HCT116 (cell line): ENCODE measurements at regions not wholly inside any gene's neighbourhood (a gene's known extent, or its start where the extent isn't known, plus 50 kb on each side); places are given as distances from the start of the nearest gene placed in this dataset.

Experiments used
- ATAC-seq: fragments of 200-7000 bp; cut with Tn5 transposase; 2 replicates; pipeline ENCODE4 v1.9.1; 2020; ENCODE audit warnings: mild to moderate bottlenecking, moderate library complexity
- BruUV-seq: library from RNA; stranded (reverse); fragments of 400-500 nt; replicated peaks from 2 replicates; lab custom pipeline; 2021; lab: Mats Ljungman, UMichigan
- CTCF ChIA-PET: fragments of 300-600 bp; sonication (Branson Sonifier 250); formaldehyde crosslinking; loops from one replicate; lab custom pipeline; 2021; ENCODE audit warnings: antibody characterized with exemption; lab: Charles Lee
- POLR2A ChIA-PET: fragments of 300-600, 350-600 bp; sonication (Branson Sonifier 250); formaldehyde crosslinking; loops from one replicate; lab custom pipeline; 2021; ENCODE audit warnings: antibody characterized with exemption; lab: Charles Lee
- RAD21 ChIA-PET, 2 experiments: fragments of 300-600 bp; sonication (Branson Sonifier 250); formaldehyde crosslinking; loops; one replicate each; lab custom pipeline; 2023; ENCODE audit warnings: low total read pairs in 2 of 2; ENCODE audit not compliant: uncharacterized antibody in 2 of 2, unreplicated experiment in 2 of 2, low non-redundant PET in 1 of 2; lab: Charles Lee
- DNase-seq: peaks from one replicate; pipeline ENCODE4 v3.0.0-alpha.2; 2010; ENCODE audit warnings: low read depth, low spot score
- H2AFZ ChIP-seq: fragments of 200-600 bp; shearing (Covaris generic), sonication (generic); 2 replicates; pipeline ENCODE4 v1.6.1; 2017; ENCODE audit warnings: low read depth, mixed run types, mixed read lengths, antibody characterized with exemption, low read length; ENCODE audit not compliant: poor library complexity, severe bottlenecking
- H3K27ac ChIP-seq: 2 replicates; pipeline ENCODE4 v1.5.1; 2012; ENCODE audit warnings: low read depth, low read length
- H3K27me3 ChIP-seq: fragments of 200-600 bp; sonication (generic); 2 replicates; pipeline ENCODE4 v1.6.1; 2016; ENCODE audit warnings: mixed run types, low read length, mixed read lengths; ENCODE audit not compliant: insufficient read depth
- H3K36me3 ChIP-seq, 2 experiments: fragments of 200-500 bp in 1 of 2; fragments of 200-600 bp in 1 of 2; sonication (Bioruptor generic) in 1 of 2; sonication (generic) in 1 of 2; 2 replicates each; pipeline versions ENCODE4 v1.5.1 to v1.6.1; 2014 to 2016; ENCODE audit warnings: low read length in 2 of 2, inconsistent platforms in 1 of 2, mixed read lengths in 1 of 2, mixed run types in 1 of 2; ENCODE audit not compliant: insufficient read depth in 2 of 2, control insufficient read depth in 1 of 2
- H3K4me1 ChIP-seq, 2 experiments: fragments of 200-600 bp in 1 of 2; sonication (generic) in 1 of 2; 2 replicates each; pipeline versions ENCODE4 v1.5.1 to v1.6.1; 2012 to 2017; ENCODE audit warnings: low read length in 2 of 2, inconsistent platforms in 1 of 2, mild to moderate bottlenecking in 1 of 2, mixed read lengths in 1 of 2, mixed run types in 1 of 2, moderate library complexity in 1 of 2; ENCODE audit not compliant: insufficient read depth in 2 of 2, control insufficient read depth in 1 of 2
- H3K4me2 ChIP-seq: fragments of 200-600 bp; sonication (generic); 2 replicates; pipeline ENCODE4 v1.6.1; 2017; ENCODE audit warnings: mixed run types, low read length, mixed read lengths
- H3K4me3 ChIP-seq, 2 experiments: fragments of 200-600 bp in 1 of 2; sonication (generic) in 1 of 2; replicated peaks in 1 of 2; 2 replicates each; pipeline ENCODE4 v1.5.1; 2011 to 2016; ENCODE audit warnings: low read length in 2 of 2, control low read depth in 1 of 2, low read depth in 1 of 2, mild to moderate bottlenecking in 1 of 2, mixed read lengths in 1 of 2, mixed run types in 1 of 2
- H3K79me2 ChIP-seq: fragments of 200-600 bp; sonication (generic); 2 replicates; pipeline ENCODE4 v1.6.1; 2017; ENCODE audit warnings: mild to moderate bottlenecking, mixed run types, low read length, moderate library complexity, mixed read lengths; ENCODE audit not compliant: insufficient read depth
- H3K9ac ChIP-seq: fragments of 200-600 bp; sonication (generic); 2 replicates; pipeline ENCODE4 v1.6.1; 2016; ENCODE audit warnings: low read length, mixed read lengths
- H3K9me2 ChIP-seq: fragments of 200-600 bp; sonication (generic), shearing (Covaris generic); 2 replicates; pipeline ENCODE4 v1.6.1; 2017; ENCODE audit warnings: mixed run types, mild to moderate bottlenecking, moderate library complexity; ENCODE audit not compliant: insufficient read depth
- H3K9me3 ChIP-seq, 2 experiments: fragments of 200-500 bp in 1 of 2; fragments of 200-600 bp in 1 of 2; sonication (Bioruptor generic) in 1 of 2; sonication (generic) in 1 of 2; 2 replicates each; pipeline ENCODE4 v1.6.1; 2014 to 2017; ENCODE audit warnings: low read length in 2 of 2, mixed read lengths in 2 of 2, inconsistent platforms in 1 of 2, low read depth in 1 of 2, mild to moderate bottlenecking in 1 of 2, mixed run types in 1 of 2, moderate library complexity in 1 of 2; ENCODE audit not compliant: control insufficient read depth in 1 of 2, insufficient read depth in 1 of 2
- H4K20me1 ChIP-seq: fragments of 200-600 bp; sonication (generic), shearing (Covaris generic); 2 replicates; pipeline ENCODE4 v1.6.1; 2017; ENCODE audit warnings: mixed run types, mild to moderate bottlenecking, moderate library complexity; ENCODE audit not compliant: insufficient read depth
- CBX3 ChIP-seq: IDR thresholded peaks from 2 replicates; pipeline ENCODE4 v1.6.1; 2012; ENCODE audit warnings: low read depth
- ELF1 ChIP-seq: IDR thresholded peaks from 2 replicates; pipeline ENCODE4 v1.6.1; 2012; ENCODE audit warnings: low read depth, borderline replicate concordance
- FOSL1 ChIP-seq: IDR thresholded peaks from 2 replicates; pipeline ENCODE4 v1.6.1; 2012; ENCODE audit warnings: low read depth
- JUND ChIP-seq: IDR thresholded peaks from 2 replicates; pipeline ENCODE4 v1.6.1; 2012
- POLR2AphosphoS5 ChIP-seq: IDR thresholded peaks from 2 replicates; pipeline ENCODE4 v1.6.1; 2011; ENCODE audit warnings: mild to moderate bottlenecking, low read depth, low read length, moderate library complexity
- RAD21 ChIP-seq: IDR thresholded peaks from 2 replicates; pipeline ENCODE4 v1.6.1; 2012; ENCODE audit warnings: low read depth, mild to moderate bottlenecking
- SP1 ChIP-seq: IDR thresholded peaks from 2 replicates; pipeline ENCODE4 v1.6.1; 2012; ENCODE audit warnings: low read depth
- ZBTB33 ChIP-seq: IDR thresholded peaks from 2 replicates; pipeline ENCODE4 v1.6.1; 2011; ENCODE audit warnings: mild to moderate bottlenecking, low read length, moderate library complexity; ENCODE audit not compliant: insufficient replicate concordance; ENCODE audit errors: extremely low read depth
- ZFX ChIP-seq: fragments of 450-650 bp; IDR thresholded peaks from 2 replicates; pipeline ENCODE4 v1.6.1; 2017
- intact Hi-C: fragments of 100-400 bp; cut with micrococcal nuclease; formaldehyde crosslinking; loops from 2 replicates; pipeline ENCODE4 v1.10.0; 2022

DNA sequence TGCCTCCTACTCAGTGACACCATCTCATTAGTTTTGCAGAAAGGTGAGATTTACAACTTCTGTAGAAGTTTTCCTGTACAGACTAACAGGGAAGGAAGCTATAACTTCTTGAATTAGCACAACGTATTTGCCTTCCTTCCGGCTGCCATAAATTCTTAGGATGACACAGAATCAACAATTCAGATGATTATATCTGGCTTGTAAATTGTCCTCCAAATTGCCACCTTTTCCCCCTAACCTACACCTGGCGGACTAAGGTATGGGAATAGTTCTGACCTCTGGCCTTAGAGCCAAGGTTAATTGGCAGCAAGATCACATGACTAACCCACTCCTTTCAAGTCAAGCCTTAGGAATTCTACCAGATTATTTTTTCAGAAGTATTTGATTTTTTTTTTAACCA is 284.3 kb downstream of the LMO4 start (continued):
- no peak for TF ChIP-seq ZBTB33
- no peak for TF ChIP-seq POLR2AphosphoS5
- no peak for TF ChIP-seq JUND
- TF ChIP-seq FOSL1 = no peak

DNA sequence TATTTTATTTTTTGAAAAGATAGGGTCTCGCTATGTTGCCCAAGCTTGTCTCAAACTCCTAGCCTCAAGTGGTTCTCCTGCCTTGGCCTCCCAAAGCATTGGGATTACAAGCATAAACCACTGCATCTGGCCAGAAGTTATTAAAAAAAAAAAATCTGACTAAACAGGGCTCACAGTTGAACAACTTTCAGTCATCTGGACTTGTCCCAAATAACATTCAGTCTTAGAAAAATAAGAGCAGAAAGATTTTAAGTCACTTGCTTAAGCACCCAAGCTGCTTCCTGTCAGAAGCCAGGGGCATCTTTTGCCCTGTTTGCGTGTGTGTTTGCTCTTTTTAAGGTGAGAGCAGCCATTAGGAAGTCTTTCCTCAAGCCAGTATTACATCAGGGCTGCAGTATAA is 286.8 kb downstream of the LMO4 start:
- H3K36me3 ChIP-seq = no peaks in the 10 kb centered on the region
- no peak overlapping the region for H3K4me3 ChIP-seq
- H3K9me2 ChIP-seq = no peaks in the 10 kb centered on the region
- no peaks in the 10 kb centered on the region for H3K79me2 ChIP-seq
- no peak for DNase-seq
- no peak overlapping the region for H3K9ac ChIP-seq
- H3K9me3 ChIP-seq = no peaks in the 10 kb centered on the region
- no peak for ATAC-seq
- ChIA-PET RAD21 (no interaction called here), CTCF (no interaction called here)
- no peaks in the 10 kb centered on the region for H4K20me1 ChIP-seq
- H3K27me3 ChIP-seq = no peaks in the 10 kb centered on the region
- BruUV-seq = no TSS peak
- H3K27ac ChIP-seq = no peak overlapping the region
- TF ChIP-seq ELF1 (no peak), ZFX (no peak)
- TF ChIP-seq, all 23 proteins: peak for 0
- Histone ChIP-seq H3K4me1 (no peaks in the 10 kb centered on the region), H3K4me2 (no peak overlapping the region), H2AFZ (no peak overlapping the region)
- POLR2A ChIA-PET = no interaction called here
- intact Hi-C loops = no loop called here

- Histone ChIP-seq H4K20me1 (no peaks in the 10 kb centered on the region), H3K27me3 (no peaks in the 10 kb centered on the region), H3K27ac (no peak overlapping the region), H3K4me3 (no peak overlapping the region), H3K9ac (no peak overlapping the region), H3K4me2 (no peak overlapping the region), H3K79me2 (no peaks in the 10 kb centered on the region), H3K9me3 (no peaks in the 10 kb centered on the region), H2AFZ (no peak overlapping the region), H3K36me3 (no peaks in the 10 kb centered on the region), H3K4me1 (no peaks in the 10 kb centered on the region), H3K9me2 (no peaks in the 10 kb centered on the region)
- ChIA-PET POLR2A (no interaction called here), CTCF (no interaction called here), RAD21 (no interaction called here)
- ATAC-seq = no peak
- TF ChIP-seq RAD21 (no peak), CBX3 (no peak), SP1 (no peak), JUND (no peak), ZFX (no peak), ZBTB33 (no peak)
- no TSS peak for BruUV-seq
- intact Hi-C loops = no loop called here
- no peak for DNase-seq
Measured at GRCh38 chr1:87615901-87616300, 287.2 kb downstream of the LMO4 start.
